Fibroblast of skin of abdomen (primary cell): ENCODE measurements at regions not wholly inside any gene's neighbourhood (a gene's known extent, or its start where the extent isn't known, plus 50 kb on each side); places are given as distances from the start of the nearest gene placed in this dataset.
"Not testable (repeated sequence)": the region's sequence is repeated elsewhere in the genome, so short reads cannot be mapped to it uniquely, and the experiment has no call there.

Source experiments
- DNase-seq: peaks from one replicate; pipeline ENCODE4 v3.0.0-alpha.2; 2013

GRCh38 chr9:80985595-80985994 is 703.8 kb downstream of the TLE1 start:
- DNase-seq: not testable (repeated sequence)

- DNase-seq: no peak
Observed at GRCh38 chr9:80976403-80976802, 712.9 kb downstream of the TLE1 start.

DNA sequence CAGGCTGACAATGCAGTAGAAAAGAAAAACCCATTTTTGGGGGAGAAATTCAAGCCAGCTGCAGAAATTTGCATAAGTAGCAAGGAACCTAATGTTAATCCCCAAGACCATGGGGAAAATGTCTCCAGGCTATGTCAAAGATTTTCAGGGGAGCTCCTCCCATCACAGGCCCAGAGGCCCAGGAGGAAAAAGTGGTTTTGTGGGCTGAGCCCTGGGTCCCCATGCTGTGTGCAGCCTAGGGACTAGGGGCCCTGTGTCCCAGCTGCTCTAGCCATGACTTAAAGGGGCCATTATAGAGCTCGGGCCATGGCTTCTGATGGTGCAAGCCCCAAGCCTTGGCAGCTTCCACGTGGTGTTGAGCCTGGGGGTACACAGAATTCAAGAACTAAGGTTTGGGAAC is 719.0 kb downstream of the TLE1 start:
- not testable (repeated sequence) for DNase-seq

- DNase-seq: peak; percentile 82
Observed at GRCh38 chr9:80968611-80969010, 720.7 kb downstream of the TLE1 start.

GRCh38 chr9:80964914-80965313 is 724.4 kb downstream of the TLE1 start:
- DNase-seq: no peak

DNA sequence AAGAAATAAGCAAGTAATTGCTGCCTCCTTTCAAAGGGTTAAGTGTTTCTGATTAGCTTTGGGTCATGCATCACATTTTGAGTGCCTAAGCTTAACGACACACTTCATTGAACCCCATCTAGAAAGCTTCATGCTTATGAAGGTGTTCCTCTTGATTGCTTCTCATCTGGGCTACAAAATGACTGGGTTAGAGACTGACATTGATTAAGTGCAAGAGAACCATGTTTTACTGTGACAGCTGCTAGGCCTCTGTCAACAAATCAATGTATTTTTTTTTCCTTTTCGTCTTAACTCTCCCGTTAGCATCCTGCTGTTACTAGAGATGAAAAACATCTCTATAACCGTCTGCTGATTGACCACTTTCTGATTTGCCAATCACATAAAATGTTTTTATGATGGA is 725.0 kb downstream of the TLE1 start:
- no peak for DNase-seq

GRCh38 chr9:80957801-80958200 is 731.5 kb downstream of the TLE1 start:
- DNase-seq: peak; percentile 40

GRCh38 chr9:80954521-80954920 is 734.8 kb downstream of the TLE1 start:
- no peak for DNase-seq

- no peak for DNase-seq
Observed at GRCh38 chr9:80952363-80952922, 736.9 kb downstream of the TLE1 start.

DNA sequence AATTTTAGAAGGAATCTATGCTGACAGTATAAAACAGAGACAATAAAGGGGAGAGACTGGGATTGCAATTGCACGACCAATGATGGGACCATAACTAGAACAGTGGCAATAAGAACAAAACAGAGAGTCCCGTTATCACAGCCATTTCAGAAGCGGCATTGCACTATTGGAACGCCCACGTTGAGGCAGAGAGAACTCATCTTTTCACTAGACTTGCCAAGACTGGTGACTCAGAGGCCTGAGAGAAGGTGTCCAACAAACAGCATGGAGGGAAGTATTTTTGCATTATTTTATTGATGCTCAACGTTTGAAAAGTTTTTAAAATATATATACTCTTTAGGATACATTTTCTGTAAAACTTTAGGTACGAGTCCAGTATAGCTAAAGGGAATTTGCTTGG is 737.7 kb downstream of the TLE1 start:
- no peak for DNase-seq

DNA sequence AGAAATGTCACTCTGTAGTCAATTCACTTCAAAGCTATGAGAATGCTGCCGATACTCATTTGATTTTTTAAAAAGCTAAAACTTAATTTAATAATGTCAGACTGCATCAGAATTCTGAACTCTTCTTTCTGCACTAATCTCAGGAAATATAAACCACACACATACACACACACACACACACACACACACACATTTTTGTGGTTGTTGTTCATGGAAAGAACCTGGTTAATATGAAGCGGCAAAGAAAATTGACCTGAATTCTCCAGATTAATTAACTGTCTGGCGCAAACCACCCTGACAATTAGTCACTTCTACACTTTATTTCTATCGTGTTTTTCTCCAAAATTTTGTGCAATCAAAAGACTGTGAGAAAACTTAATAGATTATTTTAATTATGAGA is 740.5 kb downstream of the TLE1 start:
- DNase-seq: no peak

GRCh38 chr9:80948066-80948465 is 741.3 kb downstream of the TLE1 start:
- no peak for DNase-seq

- DNase-seq: peak; percentile 55
Observed at GRCh38 chr9:80946496-80947170, 742.7 kb downstream of the TLE1 start.

- no peak for DNase-seq
Observed at GRCh38 chr9:80945436-80945835, 743.9 kb downstream of the TLE1 start.

DNA sequence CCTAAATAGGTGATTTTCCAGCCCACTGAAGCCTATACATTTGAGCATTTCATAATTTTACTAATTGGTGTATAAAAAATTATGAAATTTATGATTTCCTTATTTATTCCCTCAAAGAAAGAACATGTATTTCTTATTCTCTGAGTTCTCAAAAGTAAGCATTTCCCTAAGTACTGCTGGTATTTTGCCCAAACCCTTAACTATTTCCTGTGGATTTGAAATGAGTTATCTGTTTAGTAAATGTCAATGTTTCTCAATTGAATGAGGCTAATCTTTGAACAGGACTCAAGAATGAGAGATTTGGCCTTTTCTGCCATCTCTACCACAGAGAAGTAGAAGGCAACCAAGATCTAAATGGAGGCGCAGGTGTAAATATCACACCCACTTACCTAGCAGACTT is 751.7 kb downstream of the TLE1 start:
- DNase-seq: peak; percentile 67

DNA sequence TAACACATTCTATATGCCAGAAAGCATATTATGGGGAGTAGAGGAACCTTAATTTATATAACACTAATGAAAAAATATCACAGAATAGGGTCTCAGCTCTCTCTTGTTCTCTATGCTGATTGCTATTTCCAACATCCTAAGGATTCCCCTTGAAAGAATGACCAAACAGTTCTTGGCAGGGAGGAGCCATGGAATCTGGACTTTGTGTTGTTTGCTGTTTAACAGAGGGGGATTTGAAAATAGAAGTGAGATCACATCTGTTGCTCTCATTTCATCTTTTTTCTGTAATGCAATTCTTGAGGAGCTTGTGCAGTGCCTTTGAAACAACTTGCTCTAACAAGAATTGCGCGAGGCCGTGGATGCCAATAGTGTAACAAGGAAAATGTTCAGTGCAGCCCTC is 755.3 kb downstream of the TLE1 start:
- DNase-seq: no peak

DNA sequence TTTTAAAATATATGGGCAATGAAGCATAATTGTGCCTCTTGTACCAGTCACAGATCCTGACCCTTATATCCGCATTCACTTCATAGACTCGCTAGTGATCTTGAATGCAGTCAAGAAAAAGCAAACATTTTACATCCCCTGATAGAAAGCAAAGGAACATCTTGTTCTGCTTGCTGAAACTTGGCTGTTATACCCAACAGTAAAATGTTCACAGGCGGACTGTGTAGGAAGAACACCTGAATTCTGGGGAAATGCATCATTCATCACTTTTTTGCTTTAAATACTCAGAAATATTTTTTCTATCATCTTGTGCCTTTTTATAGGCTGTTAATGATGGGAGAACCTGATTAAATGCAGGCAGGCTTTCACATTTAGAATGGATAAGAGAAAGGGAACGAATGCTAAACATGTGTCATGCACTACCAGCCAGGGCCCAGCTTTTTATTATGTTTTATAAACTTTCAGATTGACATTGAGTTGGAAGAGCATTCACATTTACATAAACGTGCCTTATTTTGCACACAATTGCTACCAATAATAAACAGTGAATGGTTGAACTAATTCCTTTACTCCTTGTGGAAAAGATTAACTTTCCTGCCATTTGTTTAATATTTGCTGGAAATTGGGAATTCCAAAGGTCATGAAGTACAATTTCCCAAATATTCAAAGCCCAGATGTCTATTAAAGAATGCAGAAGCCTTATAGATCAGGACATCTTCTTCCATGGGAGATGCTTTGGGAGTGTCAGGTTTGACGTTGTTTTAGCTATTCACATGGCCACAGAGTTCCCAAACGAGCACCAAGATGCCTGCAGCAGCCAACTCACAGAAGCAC is 756.2 kb downstream of the TLE1 start:
- no peak for DNase-seq

- DNase-seq: peak; percentile 12
Observed at GRCh38 chr9:80932181-80932580, 757.2 kb downstream of the TLE1 start.

DNA sequence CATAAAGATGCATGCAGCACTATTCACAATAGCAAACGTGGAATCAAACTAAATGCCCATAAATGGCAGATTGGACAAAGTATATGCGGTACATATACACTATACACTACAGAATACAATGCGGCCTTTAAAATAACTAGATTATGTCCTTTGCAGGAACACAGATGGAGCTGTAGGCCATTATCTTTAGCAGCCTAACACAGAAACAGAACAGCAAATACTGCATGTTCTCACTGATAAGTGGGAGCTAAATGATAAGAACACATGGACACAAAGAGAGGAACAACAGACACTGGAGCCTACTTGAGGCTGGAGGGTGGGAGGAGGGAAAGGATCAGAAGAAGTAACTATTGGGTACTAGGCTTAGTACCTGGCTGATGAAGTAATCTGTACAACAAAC is 758.2 kb downstream of the TLE1 start:
- DNase-seq: no peak

GRCh38 chr9:80928697-80929096 is 760.6 kb downstream of the TLE1 start:
- no peak for DNase-seq

GRCh38 chr9:80926611-80927010 is 762.7 kb downstream of the TLE1 start:
- DNase-seq: no peak

- DNase-seq: no peak
Observed at GRCh38 chr9:80922544-80922943, 766.8 kb downstream of the TLE1 start.

DNA sequence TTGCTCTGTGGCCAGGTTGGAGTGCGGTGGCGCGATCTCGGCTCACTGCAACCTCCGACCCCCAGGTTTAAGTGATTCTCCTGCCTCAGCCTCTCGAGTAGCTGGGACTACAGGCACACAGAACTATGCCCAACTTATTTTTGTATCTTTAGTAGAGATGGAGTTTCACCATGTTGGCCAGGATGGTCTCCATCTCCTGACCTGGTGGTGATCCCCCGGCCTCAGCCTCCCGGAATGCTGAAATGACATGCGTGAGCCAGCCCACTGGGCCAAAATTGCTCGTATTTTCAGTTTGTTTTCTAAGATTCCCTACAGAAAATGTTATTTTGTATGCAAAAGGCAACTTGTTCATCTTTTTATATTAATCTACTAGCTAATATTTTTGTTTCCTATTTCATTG is 782.6 kb downstream of the TLE1 start:
- DNase-seq: no peak

GRCh38 chr9:80899208-80899607 is 790.1 kb downstream of the TLE1 start:
- DNase-seq: peak; percentile 77
